Glutamatergic neuron (in vitro differentiated cells): ENCODE measurements at regions not wholly inside any gene's neighbourhood (a gene's known extent, or its start where the extent isn't known, plus 50 kb on each side); places are given as distances from the start of the nearest gene placed in this dataset.

Experiments
- DNase-seq: peaks from one replicate; pipeline ENCODE4 v3.0.0; 2022
- H3K27ac Mint-ChIP-seq: one replicate; pipeline ENCODE4 v1.8.0; 2020; ENCODE audit warnings: mild to moderate bottlenecking, mixed read lengths, inconsistent platforms; ENCODE audit not compliant: unreplicated experiment
- H3K27me3 Mint-ChIP-seq: one replicate; pipeline ENCODE4 v1.8.0; 2020; ENCODE audit warnings: mild to moderate bottlenecking, moderate library complexity, mixed read lengths, inconsistent platforms; ENCODE audit not compliant: unreplicated experiment
- H3K36me3 Mint-ChIP-seq: one replicate; pipeline ENCODE4 v1.8.0; 2020; ENCODE audit warnings: mild to moderate bottlenecking, mixed read lengths, inconsistent platforms; ENCODE audit not compliant: unreplicated experiment
- H3K4me1 Mint-ChIP-seq: one replicate; pipeline ENCODE4 v1.8.0; 2020; ENCODE audit warnings: mild to moderate bottlenecking, low read depth, mixed read lengths, inconsistent platforms; ENCODE audit not compliant: unreplicated experiment
- H3K4me3 Mint-ChIP-seq: one replicate; pipeline ENCODE4 v1.8.0; 2020; ENCODE audit warnings: mild to moderate bottlenecking, mixed read lengths, inconsistent platforms; ENCODE audit not compliant: unreplicated experiment
- H3K9me3 Mint-ChIP-seq: one replicate; pipeline ENCODE4 v1.8.0; 2020; ENCODE audit warnings: mild to moderate bottlenecking, moderate library complexity, mixed read lengths, inconsistent platforms; ENCODE audit not compliant: unreplicated experiment
- TF ChIP-seq, protein P1 (sequence below): fragments of 200-600 bp; sonication (generic); IDR thresholded peaks from one replicate; pipeline ENCODE4 v1.5.0; 2021; ENCODE audit not compliant: partially characterized antibody, unreplicated experiment

DNA sequence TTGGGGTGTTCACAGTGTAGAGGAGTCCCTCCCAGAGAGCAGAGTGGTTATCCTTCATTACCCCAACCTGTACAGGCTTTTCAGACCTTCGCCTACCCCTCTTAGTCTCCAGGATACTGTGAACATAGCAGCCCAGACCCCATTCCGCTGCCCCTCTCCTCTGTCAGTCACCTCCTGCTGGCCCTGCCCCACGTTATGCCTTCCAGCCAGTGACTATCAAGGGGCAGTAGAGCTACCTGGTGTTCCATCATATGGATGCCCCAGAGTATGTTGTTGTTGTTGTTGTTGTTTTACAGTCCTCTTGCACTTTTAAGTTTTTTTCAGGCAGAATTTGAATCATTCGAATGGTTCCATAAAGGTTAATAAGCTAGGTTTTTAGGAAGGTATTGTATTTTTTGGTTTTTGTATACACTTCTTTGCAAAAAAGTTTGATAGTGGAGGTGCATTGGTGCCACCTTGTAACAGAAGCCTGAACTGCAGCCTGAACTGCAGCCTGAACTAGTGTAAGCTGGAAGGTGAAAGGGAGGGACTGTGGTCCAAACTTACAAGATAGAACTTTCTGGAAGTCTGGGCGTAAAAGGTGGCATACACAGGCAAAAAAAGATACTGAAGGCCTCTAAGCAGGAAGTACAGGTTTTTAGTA lies 101.4 kb upstream of the RAB40AL start:
- no peaks in the 10 kb centered on the region for H3K27me3 Mint-ChIP-seq
- H3K4me1 Mint-ChIP-seq: no peaks in the 10 kb centered on the region
- peak; percentile 12 for DNase-seq
- TF ChIP-seq, protein P1, sequence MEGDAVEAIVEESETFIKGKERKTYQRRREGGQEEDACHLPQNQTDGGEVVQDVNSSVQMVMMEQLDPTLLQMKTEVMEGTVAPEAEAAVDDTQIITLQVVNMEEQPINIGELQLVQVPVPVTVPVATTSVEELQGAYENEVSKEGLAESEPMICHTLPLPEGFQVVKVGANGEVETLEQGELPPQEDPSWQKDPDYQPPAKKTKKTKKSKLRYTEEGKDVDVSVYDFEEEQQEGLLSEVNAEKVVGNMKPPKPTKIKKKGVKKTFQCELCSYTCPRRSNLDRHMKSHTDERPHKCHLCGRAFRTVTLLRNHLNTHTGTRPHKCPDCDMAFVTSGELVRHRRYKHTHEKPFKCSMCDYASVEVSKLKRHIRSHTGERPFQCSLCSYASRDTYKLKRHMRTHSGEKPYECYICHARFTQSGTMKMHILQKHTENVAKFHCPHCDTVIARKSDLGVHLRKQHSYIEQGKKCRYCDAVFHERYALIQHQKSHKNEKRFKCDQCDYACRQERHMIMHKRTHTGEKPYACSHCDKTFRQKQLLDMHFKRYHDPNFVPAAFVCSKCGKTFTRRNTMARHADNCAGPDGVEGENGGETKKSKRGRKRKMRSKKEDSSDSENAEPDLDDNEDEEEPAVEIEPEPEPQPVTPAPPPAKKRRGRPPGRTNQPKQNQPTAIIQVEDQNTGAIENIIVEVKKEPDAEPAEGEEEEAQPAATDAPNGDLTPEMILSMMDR: peak; percentile 18
- H3K9me3 Mint-ChIP-seq: peaks cover 3% of the 10 kb centered on the region
- no peak overlapping the region for H3K4me3 Mint-ChIP-seq
- no peak overlapping the region for H3K27ac Mint-ChIP-seq
- no peaks in the 10 kb centered on the region for H3K36me3 Mint-ChIP-seq

DNA sequence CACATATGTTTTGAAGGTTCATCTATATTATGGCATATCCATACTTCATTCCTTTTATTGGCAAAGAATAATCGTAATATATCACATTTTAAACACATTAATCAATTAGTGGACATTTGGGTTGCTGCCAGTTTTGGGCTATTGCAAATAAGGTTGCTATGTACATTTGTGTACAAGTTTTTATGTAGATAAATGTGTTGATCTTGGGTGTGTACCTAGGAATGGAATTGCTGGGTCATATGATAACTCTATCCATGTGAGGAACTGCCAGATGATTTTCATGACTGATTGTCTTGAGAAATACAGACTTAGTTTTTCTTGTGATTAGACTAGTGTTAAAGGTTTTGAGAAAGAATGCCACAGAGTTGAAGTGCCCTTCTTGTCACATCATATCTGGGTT lies 99.2 kb upstream of the RAB40AL start:
- Mint-ChIP-seq H3K9me3 (no peaks in the 10 kb centered on the region), H3K27me3 (no peaks in the 10 kb centered on the region), H3K4me3 (no peak overlapping the region), H3K36me3 (no peaks in the 10 kb centered on the region), H3K27ac (no peak overlapping the region), H3K4me1 (no peaks in the 10 kb centered on the region)
- TF ChIP-seq, protein P1: no peak
- DNase-seq: no peak

DNA sequence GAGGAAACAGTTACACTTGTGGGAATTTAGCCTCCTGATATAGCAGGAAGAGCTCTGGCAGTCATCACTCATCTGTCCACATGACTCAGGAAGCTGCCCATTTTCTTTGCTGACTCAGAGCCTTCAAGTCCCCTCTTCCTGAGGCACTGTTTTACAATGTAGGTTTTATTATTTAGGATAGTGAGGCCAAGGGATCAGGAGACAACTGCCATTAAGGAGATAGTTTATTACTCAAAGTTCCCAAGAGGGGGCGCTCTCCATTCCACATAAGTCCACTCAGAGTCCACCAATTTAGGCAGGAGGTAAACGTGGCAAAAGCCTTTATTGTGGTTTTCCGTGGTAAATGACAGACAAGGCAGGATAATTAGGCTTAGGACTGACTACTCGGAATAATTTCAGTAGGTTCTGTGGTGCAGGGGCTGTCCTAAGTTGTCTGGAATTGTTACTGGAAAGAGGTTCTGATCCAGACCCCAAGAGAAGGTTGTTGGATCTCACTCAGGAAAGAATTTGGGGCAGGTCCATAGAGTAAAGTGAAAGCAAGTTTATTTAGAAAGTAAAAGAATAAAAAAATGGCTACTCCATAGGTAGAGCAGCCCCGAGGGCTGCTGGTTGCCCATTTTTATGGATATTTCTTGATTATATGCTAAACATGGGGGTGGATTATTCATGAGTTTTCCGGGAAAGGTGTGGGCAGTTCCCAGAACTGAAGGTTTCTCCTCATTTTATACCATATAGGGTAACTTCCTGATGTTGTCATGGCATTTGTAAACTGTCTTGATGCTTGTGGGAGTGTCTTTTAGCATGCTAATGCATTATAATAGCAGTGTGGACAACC lies 96.0 kb upstream of the RAB40AL start:
- H3K4me3 Mint-ChIP-seq: no peak overlapping the region
- H3K9me3 Mint-ChIP-seq: no peaks in the 10 kb centered on the region
- H3K27me3 Mint-ChIP-seq: no peaks in the 10 kb centered on the region
- H3K4me1 Mint-ChIP-seq: no peaks in the 10 kb centered on the region
- DNase-seq: no peak
- TF ChIP-seq, protein P1: peak; percentile 33
- H3K27ac Mint-ChIP-seq: no peak overlapping the region
- H3K36me3 Mint-ChIP-seq: no peaks in the 10 kb centered on the region

DNA sequence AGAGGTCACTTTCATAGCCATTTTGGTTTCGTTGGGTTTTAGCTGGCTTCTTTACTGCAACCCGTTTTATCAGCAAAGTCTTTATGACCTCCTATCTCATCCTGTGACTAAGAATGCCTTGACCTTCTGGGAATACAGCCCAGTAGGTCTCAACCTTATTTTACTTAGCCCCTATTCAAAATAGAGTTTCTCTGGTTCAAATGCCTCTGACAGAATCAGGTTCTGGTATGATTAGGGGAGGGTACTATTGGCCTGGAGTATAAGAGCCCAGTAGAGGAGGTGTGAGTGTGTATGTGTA lies 95.4 kb upstream of the RAB40AL start:
- H3K27ac Mint-ChIP-seq: no peak overlapping the region
- no peaks in the 10 kb centered on the region for H3K4me1 Mint-ChIP-seq
- H3K36me3 Mint-ChIP-seq: no peaks in the 10 kb centered on the region
- no peaks in the 10 kb centered on the region for H3K27me3 Mint-ChIP-seq
- TF ChIP-seq, protein P1: no peak
- no peaks in the 10 kb centered on the region for H3K9me3 Mint-ChIP-seq
- H3K4me3 Mint-ChIP-seq: no peak overlapping the region
- DNase-seq: no peak

DNA sequence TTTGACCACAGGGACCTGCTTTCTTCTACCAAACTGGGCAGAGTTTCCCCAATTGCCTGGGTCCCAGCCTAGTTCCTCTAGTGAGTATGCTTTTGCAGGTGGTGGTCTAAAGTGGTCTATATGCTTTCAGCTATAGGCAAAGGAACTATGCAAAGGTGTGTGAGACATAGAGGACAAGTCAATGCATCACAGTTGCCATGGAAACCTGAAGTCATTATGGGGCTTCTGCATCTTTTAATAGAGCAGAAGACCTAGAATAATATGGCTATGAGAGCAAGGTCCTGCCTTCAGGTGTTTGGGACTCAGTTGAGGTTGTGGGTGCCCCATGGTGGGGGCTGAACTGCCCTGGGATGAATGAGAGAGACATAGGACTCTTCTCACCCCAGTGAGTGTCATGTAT lies 92.1 kb upstream of the RAB40AL start:
- Mint-ChIP-seq H3K36me3 (no peaks in the 10 kb centered on the region), H3K27me3 (no peaks in the 10 kb centered on the region), H3K9me3 (no peaks in the 10 kb centered on the region), H3K27ac (no peak overlapping the region), H3K4me3 (no peak overlapping the region), H3K4me1 (no peaks in the 10 kb centered on the region)
- TF ChIP-seq, protein P1: no peak
- DNase-seq: no peak
